ENCODE measurements at regions not wholly inside any gene's neighbourhood (a gene's known extent, or its start where the extent isn't known, plus 50 kb on each side); places are given as distances from the start of the nearest gene placed in this dataset.

GRCh38 chr1:147834181-147834580 lies 68.4 kb upstream of the GJA8 start:
- H3K36me3 ChIP-seq: no peaks in the 10 kb centered on the region
- no peak overlapping the region for H3K4me3 ChIP-seq
- ATAC-seq (no peak), DNase-seq (no peak)
- H3K4me1 ChIP-seq: no peaks in the 10 kb centered on the region
- H3K9me3 ChIP-seq: no peaks in the 10 kb centered on the region
- no peak for TF ChIP-seq CTCF (IDR thresholded peaks at IDR 0.05)
- H3K27ac ChIP-seq: no peak overlapping the region
- H3K27me3 ChIP-seq: peaks cover 7% of the 10 kb centered on the region
- intact Hi-C loops (cut with DNase I): no loop called here

- H3K4me3 ChIP-seq: no peak overlapping the region
- H3K27me3 ChIP-seq: peaks cover 7% of the 10 kb centered on the region
- ATAC-seq: no peak
- no peak for TF ChIP-seq CTCF (IDR thresholded peaks at IDR 0.05)
- H3K27ac ChIP-seq: no peak overlapping the region
- DNase-seq: no peak
- H3K4me1 ChIP-seq: no peaks in the 10 kb centered on the region
- no peaks in the 10 kb centered on the region for H3K9me3 ChIP-seq
- intact Hi-C loops (cut with DNase I): no loop called here
- no peaks in the 10 kb centered on the region for H3K36me3 ChIP-seq
Measured at GRCh38 chr1:147834810-147835209, 67.8 kb upstream of the GJA8 start.

GRCh38 chr1:147837129-147837963 lies 65.2 kb upstream of the GJA8 start:
- no peaks in the 10 kb centered on the region for H3K36me3 ChIP-seq
- no peak for TF ChIP-seq CTCF (IDR thresholded peaks at IDR 0.05)
- H3K4me3 ChIP-seq: no peak overlapping the region
- peaks cover 7% of the 10 kb centered on the region for H3K27me3 ChIP-seq
- intact Hi-C loops (cut with DNase I): no loop called here
- ATAC-seq (no peak), DNase-seq (no peak)
- H3K27ac ChIP-seq: no peak overlapping the region
- no peaks in the 10 kb centered on the region for H3K9me3 ChIP-seq
- H3K4me1 ChIP-seq: no peaks in the 10 kb centered on the region

- Histone ChIP-seq H3K27ac (no peak overlapping the region), H3K4me1 (no peaks in the 10 kb centered on the region), H3K36me3 (no peaks in the 10 kb centered on the region), H3K4me3 (no peak overlapping the region), H3K9me3 (no peaks in the 10 kb centered on the region), H3K27me3 (peaks cover 5% of the 10 kb centered on the region)
- no peak for TF ChIP-seq CTCF (IDR thresholded peaks at IDR 0.05)
- intact Hi-C loops (cut with DNase I): no loop called here
- DNase-seq: no peak
- peak; percentile 59 for ATAC-seq
Measured at GRCh38 chr1:147837964-147838292, 64.7 kb upstream of the GJA8 start.

GRCh38 chr1:147840909-147841308 lies 61.7 kb upstream of the GJA8 start:
- ATAC-seq: peak; percentile 55
- H3K27me3 ChIP-seq: no peaks in the 10 kb centered on the region
- no peak overlapping the region for H3K27ac ChIP-seq
- H3K9me3 ChIP-seq: no peaks in the 10 kb centered on the region
- intact Hi-C loops (cut with DNase I): no loop called here
- H3K4me1 ChIP-seq: no peaks in the 10 kb centered on the region
- TF ChIP-seq CTCF (IDR thresholded peaks at IDR 0.05): no peak
- no peaks in the 10 kb centered on the region for H3K36me3 ChIP-seq
- DNase-seq: no peak
- H3K4me3 ChIP-seq: no peak overlapping the region

- no peak overlapping the region for H3K4me3 ChIP-seq
- no peak overlapping the region for H3K27ac ChIP-seq
- ATAC-seq (no peak), DNase-seq (no peak)
- intact Hi-C loops (cut with DNase I): no loop called here
- H3K27me3 ChIP-seq: no peaks in the 10 kb centered on the region
- H3K4me1 ChIP-seq: no peaks in the 10 kb centered on the region
- H3K9me3 ChIP-seq: no peaks in the 10 kb centered on the region
- no peak for TF ChIP-seq CTCF (IDR thresholded peaks at IDR 0.05)
- no peaks in the 10 kb centered on the region for H3K36me3 ChIP-seq
Measured at GRCh38 chr1:147842578-147842977, 60.0 kb upstream of the GJA8 start.

Data from upper lobe of right lung (tissue), 1 donor.